Stimulated activated naive B cell treated with anti-CD40 and anti-IgM and Interleukin-4, amounts not matched to agents 10 μg/mL and 1 μg/mL and 100 μg/mL, for 72 hours (primary cell): ENCODE measurements at regions not wholly inside any gene's neighbourhood (a gene's known extent, or its start where the extent isn't known, plus 50 kb on each side); places are given as distances from the start of the nearest gene placed in this dataset.

Experiments used
- ATAC-seq, 2 donors: fragments of 150-1000 bp; cut with Tn5 transposase; replicated peaks; 2 replicates each; pipeline ENCODE4 v1.10.0; 2021; ENCODE audit warnings: moderate library complexity in 1 of 2
- DNase-seq: peaks from one replicate; pipeline ENCODE4 v3.0.0; 2021
- H3K27ac Mint-ChIP-seq: one replicate; pipeline ENCODE4 v1.8.0; 2022; ENCODE audit warnings: mild to moderate bottlenecking, mixed read lengths
- H3K27me3 Mint-ChIP-seq, 2 donors: one replicate each; pipeline ENCODE4 v1.8.0; 2022; ENCODE audit warnings: mixed read lengths in 2 of 2
- H3K36me3 Mint-ChIP-seq, 2 donors: one replicate each; pipeline ENCODE4 v1.8.0; 2022; ENCODE audit warnings: mixed read lengths in 2 of 2, mild to moderate bottlenecking in 1 of 2
- H3K4me1 Mint-ChIP-seq, 2 donors: one replicate each; pipeline ENCODE4 v1.8.0; 2022; ENCODE audit warnings: mixed read lengths in 2 of 2, mild to moderate bottlenecking in 1 of 2
- H3K4me3 Mint-ChIP-seq, 2 donors: one replicate each; pipeline ENCODE4 v1.8.0; 2022; ENCODE audit warnings: mild to moderate bottlenecking in 2 of 2, mixed read lengths in 2 of 2, moderate library complexity in 1 of 2
- H3K9me3 Mint-ChIP-seq, 2 donors: one replicate each; pipeline ENCODE4 v1.8.0; 2022; ENCODE audit warnings: mixed read lengths in 2 of 2, mild to moderate bottlenecking in 1 of 2

DNA sequence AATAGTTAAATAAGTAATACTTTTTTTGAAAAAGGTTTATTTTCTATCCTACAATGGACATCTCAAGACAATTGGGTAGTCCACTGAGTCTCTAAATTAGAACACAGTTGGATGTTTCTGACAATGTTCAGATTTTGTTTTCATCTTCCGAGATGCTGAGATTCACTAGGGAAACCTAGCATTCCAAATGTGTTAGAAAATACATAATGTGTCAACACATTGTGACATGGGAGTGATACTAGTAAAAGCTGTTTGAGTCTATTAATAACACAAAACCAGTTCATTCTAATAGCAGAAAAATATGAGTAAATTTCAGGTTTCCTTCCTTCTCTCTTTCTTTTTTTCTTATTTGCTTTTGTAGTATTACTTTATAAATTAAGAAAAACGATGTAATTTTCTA, 68.2 kb upstream of the CDH10 start:
- Mint-ChIP-seq H3K27ac (no peak overlapping the region), H3K4me3 (no peak overlapping the region), H3K27me3 (no peaks in the 10 kb centered on the region), H3K9me3 (peaks cover 0 to 2% of the 10 kb centered on the region in 2 donors), H3K36me3 (no peaks in the 10 kb centered on the region), H3K4me1 (no peaks in the 10 kb centered on the region)
- DNase-seq: no peak
- ATAC-seq: no peak

DNA sequence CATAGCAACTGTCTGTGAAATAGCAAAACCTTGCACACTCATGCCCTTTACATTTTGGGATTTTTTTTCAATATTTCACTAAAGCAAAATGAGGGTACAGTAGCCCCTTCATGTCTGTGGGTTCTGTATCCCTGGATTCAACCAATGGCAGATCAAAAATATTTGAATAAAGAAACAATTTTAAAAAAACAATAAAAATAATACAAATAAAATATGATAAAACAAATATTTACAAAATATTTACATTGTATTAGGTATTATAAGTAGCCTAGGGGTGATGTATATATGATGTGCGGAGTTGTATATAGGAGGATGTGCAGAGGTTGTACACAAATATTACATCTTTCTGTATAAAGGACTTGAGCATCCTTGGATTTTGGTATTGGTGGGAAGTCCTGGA, 67.3 kb upstream of the CDH10 start:
- H3K27me3 Mint-ChIP-seq: no peaks in the 10 kb centered on the region
- peaks cover 0 to 2% of the 10 kb centered on the region in 2 donors for H3K9me3 Mint-ChIP-seq
- H3K36me3 Mint-ChIP-seq: no peaks in the 10 kb centered on the region
- DNase-seq (no peak), ATAC-seq (no peak)
- H3K4me3 Mint-ChIP-seq: no peak overlapping the region
- no peaks in the 10 kb centered on the region for H3K4me1 Mint-ChIP-seq
- H3K27ac Mint-ChIP-seq: no peak overlapping the region

DNA sequence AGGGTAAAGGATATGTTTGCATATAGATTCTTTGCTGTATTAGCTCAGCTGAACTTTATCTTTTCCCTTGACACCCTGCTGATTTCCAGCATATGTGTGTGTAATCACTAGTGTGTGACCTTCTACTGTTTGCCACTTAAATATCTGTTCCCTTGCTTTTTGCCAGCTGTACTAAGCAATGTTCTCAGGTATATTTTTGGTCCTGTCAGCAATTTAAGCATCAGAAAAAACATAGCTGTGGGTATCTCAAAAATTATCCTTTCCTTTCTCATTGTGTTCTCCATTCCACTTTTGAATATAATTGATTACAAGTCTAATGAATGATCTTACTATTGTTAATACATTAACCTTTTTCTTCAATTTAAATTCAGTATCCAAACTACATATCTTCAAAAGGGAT, 59.2 kb upstream of the CDH10 start:
- no peaks in the 10 kb centered on the region for H3K27me3 Mint-ChIP-seq
- H3K9me3 Mint-ChIP-seq: peaks cover 8 to 9% of the 10 kb centered on the region in 2 donors
- H3K27ac Mint-ChIP-seq: no peak overlapping the region
- no peaks in the 10 kb centered on the region for H3K36me3 Mint-ChIP-seq
- ATAC-seq: no peak
- no peak for DNase-seq
- H3K4me3 Mint-ChIP-seq: no peak overlapping the region
- no peaks in the 10 kb centered on the region for H3K4me1 Mint-ChIP-seq
